ENCODE measurements at regions not wholly inside any gene's neighbourhood (a gene's known extent, or its start where the extent isn't known, plus 50 kb on each side); places are given as distances from the start of the nearest gene placed in this dataset.

DNA sequence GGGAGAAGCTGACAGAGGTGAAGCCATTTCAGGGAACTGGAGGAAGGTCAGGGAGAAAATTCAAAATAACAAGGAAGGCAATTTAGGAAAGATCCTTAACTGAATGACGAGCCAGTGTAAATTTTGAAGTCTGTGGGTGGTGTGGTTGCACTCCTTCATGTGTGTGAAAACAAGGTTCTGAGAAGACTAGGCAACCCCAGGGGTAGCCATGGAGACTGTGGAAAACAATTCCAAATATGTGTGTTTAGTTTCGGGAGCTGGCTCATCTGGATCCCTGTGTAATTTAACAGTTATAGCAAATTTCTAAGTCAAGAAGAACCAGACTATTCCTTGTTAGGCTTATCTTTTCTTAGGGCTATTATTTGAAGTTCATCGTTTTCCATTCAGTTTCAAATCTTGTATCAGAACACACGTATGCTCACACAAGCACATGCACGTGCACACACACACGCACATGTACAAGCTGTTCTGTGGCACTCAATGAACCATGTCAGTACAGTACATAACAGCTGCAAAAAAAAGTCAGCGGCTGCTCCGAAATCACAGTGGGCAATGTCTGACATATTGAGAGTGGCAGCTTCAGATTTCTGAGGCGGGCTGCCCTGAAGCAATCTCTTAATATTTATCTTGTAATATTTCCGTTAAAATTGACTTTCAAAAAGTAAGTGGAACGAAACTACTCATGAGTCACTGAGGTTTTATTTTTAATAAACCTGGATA lies 411.2 kb downstream of the AEBP2 start:
- Histone ChIP-seq H3K4me2 (ENCODE audit: low read depth, low read length) (no peak overlapping the region), H3K79me2 (ENCODE audit: low read length) (no peaks in the 10 kb centered on the region), H3K4me1 (ENCODE audit: low read length) (0 out of 2 replicates have a peak, but pooled peaks cover 6% of the 10 kb centered on the region), H3F3A (ENCODE audit: insufficient read depth, low read length) (no peaks in the 10 kb centered on the region), H3K9ac (ENCODE audit: low read length) (no peak overlapping the region), H4K20me1 (ENCODE audit: insufficient read depth, low read length) (no peaks in the 10 kb centered on the region), H3K27me3 (replicated peaks; ENCODE audit: insufficient read depth, low read length) (no peaks in the 10 kb centered on the region), H3K4me3 (ENCODE audit: low read length) (no peak overlapping the region), H2AFZ (ENCODE audit: low read length) (no peak overlapping the region), H3K9me3 (replicated peaks; ENCODE audit: insufficient read depth, low read length) (no peaks in the 10 kb centered on the region), H3K36me3 (replicated peaks; ENCODE audit: insufficient read depth, low read length) (no peaks in the 10 kb centered on the region), H3K9me2 (replicated peaks; ENCODE audit: insufficient read depth, low read length) (no peaks in the 10 kb centered on the region), H3K27ac (ENCODE audit: low read length) (no peak overlapping the region)
- no peak for TF ChIP-seq EZH2phosphoT487 (IDR thresholded peaks at IDR 0.05; ENCODE audit: low read length)
- TF ChIP-seq EZH2 (optimal IDR thresholded peaks at IDR 0.05; ENCODE audit: low read depth, low read length) = no peak
- TF ChIP-seq, protein P1, sequence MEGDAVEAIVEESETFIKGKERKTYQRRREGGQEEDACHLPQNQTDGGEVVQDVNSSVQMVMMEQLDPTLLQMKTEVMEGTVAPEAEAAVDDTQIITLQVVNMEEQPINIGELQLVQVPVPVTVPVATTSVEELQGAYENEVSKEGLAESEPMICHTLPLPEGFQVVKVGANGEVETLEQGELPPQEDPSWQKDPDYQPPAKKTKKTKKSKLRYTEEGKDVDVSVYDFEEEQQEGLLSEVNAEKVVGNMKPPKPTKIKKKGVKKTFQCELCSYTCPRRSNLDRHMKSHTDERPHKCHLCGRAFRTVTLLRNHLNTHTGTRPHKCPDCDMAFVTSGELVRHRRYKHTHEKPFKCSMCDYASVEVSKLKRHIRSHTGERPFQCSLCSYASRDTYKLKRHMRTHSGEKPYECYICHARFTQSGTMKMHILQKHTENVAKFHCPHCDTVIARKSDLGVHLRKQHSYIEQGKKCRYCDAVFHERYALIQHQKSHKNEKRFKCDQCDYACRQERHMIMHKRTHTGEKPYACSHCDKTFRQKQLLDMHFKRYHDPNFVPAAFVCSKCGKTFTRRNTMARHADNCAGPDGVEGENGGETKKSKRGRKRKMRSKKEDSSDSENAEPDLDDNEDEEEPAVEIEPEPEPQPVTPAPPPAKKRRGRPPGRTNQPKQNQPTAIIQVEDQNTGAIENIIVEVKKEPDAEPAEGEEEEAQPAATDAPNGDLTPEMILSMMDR (IDR thresholded peaks at IDR 0.05; ENCODE audit: low read length) = no peak
- no peak for DNase-seq

DNA sequence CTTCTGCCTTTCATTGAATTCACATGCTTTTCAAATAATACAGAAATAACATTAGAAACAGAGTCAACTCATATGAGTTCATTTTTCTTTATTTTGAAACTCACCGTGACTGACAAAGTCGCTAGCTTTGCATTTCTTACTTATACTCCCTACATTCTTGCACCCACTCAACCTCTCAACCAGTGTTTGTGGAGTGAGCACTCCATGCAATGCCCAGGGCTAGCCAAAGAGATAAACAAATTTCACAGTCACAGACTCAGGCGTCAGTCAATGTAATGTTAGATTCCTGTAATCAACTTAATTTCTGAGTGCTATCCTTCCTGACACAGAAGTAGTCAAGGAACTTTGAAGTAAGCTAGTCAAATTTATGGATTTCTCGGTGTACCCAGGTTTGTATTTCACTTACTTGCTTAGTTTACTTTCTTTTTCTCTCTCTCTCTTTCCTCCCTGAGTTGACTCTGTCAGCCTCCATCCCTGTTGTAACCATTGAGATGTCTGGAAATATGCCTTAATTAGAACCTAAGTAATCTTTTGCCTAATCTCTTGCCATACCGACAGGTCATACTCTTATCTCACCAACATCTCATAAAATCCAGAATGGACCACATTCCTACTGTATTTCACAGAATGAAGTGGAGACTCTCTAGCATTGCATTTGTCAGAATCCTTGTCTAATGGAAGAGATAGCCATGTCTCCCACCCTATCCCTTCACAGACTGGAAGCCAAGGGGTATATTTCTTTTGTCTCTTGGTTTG lies 413.0 kb downstream of the AEBP2 start:
- Histone ChIP-seq H3K27me3 (replicated peaks; ENCODE audit: insufficient read depth, low read length) (no peaks in the 10 kb centered on the region), H3F3A (ENCODE audit: insufficient read depth, low read length) (no peaks in the 10 kb centered on the region), H3K27ac (ENCODE audit: low read length) (no peak overlapping the region), H2AFZ (ENCODE audit: low read length) (peak overlapping the region; percentile 50; the same call in 1 of the 2 replicates), H3K9me3 (replicated peaks; ENCODE audit: insufficient read depth, low read length) (no peaks in the 10 kb centered on the region), H3K4me2 (ENCODE audit: low read depth, low read length) (no peak overlapping the region), H3K36me3 (replicated peaks; ENCODE audit: insufficient read depth, low read length) (no peaks in the 10 kb centered on the region), H4K20me1 (ENCODE audit: insufficient read depth, low read length) (no peaks in the 10 kb centered on the region), H3K79me2 (ENCODE audit: low read length) (no peaks in the 10 kb centered on the region), H3K4me1 (ENCODE audit: low read length) (0 out of 2 replicates have a peak, but pooled peaks cover 4% of the 10 kb centered on the region), H3K4me3 (ENCODE audit: low read length) (no peak overlapping the region), H3K9ac (ENCODE audit: low read length) (no peak overlapping the region), H3K9me2 (replicated peaks; ENCODE audit: insufficient read depth, low read length) (no peaks in the 10 kb centered on the region)
- TF ChIP-seq EZH2phosphoT487 (IDR thresholded peaks at IDR 0.05; ENCODE audit: low read length) (no peak), EZH2 (optimal IDR thresholded peaks at IDR 0.05; ENCODE audit: low read depth, low read length) (no peak)
- TF ChIP-seq, protein P1 (IDR thresholded peaks at IDR 0.05; ENCODE audit: low read length) = no peak
- no peak for DNase-seq

DNA sequence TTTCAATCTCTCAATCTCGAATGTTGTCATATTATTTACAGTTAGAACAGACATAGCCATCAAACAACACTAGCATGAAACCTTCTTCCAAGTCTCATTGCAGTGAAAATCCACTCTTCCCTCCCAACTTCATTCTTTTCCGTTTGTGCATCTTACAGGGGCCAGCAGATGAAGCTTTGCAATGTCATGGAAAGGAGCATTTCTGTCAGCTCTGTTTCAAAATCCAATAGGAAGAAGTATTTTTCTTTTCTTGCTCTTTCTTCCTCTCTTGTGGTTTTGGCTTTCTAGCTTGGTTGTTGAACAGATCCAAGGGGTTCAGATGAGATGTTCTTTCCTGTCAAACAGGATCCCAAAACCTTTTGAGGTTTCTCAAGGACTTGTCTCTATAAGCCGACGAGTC lies 416.6 kb downstream of the AEBP2 start:
- Histone ChIP-seq H3K79me2 (ENCODE audit: low read length) (no peaks in the 10 kb centered on the region), H4K20me1 (ENCODE audit: insufficient read depth, low read length) (no peaks in the 10 kb centered on the region), H3F3A (ENCODE audit: insufficient read depth, low read length) (no peaks in the 10 kb centered on the region), H3K27ac (ENCODE audit: low read length) (no peak overlapping the region), H3K4me3 (ENCODE audit: low read length) (no peak overlapping the region), H3K9me2 (replicated peaks; ENCODE audit: insufficient read depth, low read length) (no peaks in the 10 kb centered on the region), H3K9ac (ENCODE audit: low read length) (no peak overlapping the region), H3K27me3 (replicated peaks; ENCODE audit: insufficient read depth, low read length) (no peaks in the 10 kb centered on the region), H3K4me1 (ENCODE audit: low read length) (no peaks in the 10 kb centered on the region), H3K4me2 (ENCODE audit: low read depth, low read length) (no peak overlapping the region), H3K36me3 (replicated peaks; ENCODE audit: insufficient read depth, low read length) (no peaks in the 10 kb centered on the region), H3K9me3 (replicated peaks; ENCODE audit: insufficient read depth, low read length) (no peaks in the 10 kb centered on the region), H2AFZ (ENCODE audit: low read length) (no peak overlapping the region)
- TF ChIP-seq EZH2 (optimal IDR thresholded peaks at IDR 0.05; ENCODE audit: low read depth, low read length) (no peak), EZH2phosphoT487 (IDR thresholded peaks at IDR 0.05; ENCODE audit: low read length) (no peak)
- TF ChIP-seq, protein P1 (IDR thresholded peaks at IDR 0.05; ENCODE audit: low read length) = no peak
- no peak for DNase-seq
